HG03558 (cell line): ENCODE measurements at regions not wholly inside any gene's neighbourhood (a gene's known extent, or its start where the extent isn't known, plus 50 kb on each side); places are given as distances from the start of the nearest gene placed in this dataset.
"Not testable (repeated sequence)": the region's sequence is repeated elsewhere in the genome, so short reads cannot be mapped to it uniquely, and the experiment has no call there.

Experiments used
- ATAC-seq: cut with Tn5 transposase; IDR thresholded peaks from one replicate; pipeline ENCODE4 v1.9.1; 2021; ENCODE audit warnings: moderate number of reproducible peaks; ENCODE audit not compliant: unreplicated experiment; ENCODE audit errors: extremely low read depth

GRCh38 chr12:87444039-87444438 is 585.2 kb downstream of the C12orf50 start:
- ATAC-seq = no peak

DNA sequence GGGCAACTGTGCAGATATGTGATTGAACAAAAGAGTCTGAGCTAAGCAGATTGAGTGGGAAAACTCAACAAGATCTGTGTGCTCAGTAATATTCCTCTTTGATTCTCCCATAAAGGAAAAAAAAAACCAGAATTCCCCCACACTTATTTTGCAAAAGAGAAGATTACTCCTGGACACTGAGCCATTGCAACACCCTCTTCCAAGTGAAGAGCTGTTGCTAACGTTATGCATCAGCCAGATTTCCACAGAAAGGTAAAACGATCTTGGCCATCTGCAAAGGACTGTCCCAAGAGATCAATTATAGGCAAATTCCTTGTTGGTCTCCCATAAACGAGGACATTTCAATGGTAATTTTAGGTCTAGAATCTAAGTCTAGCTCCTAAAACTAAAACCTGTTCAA is 587.7 kb downstream of the C12orf50 start:
- ATAC-seq = no peak

DNA sequence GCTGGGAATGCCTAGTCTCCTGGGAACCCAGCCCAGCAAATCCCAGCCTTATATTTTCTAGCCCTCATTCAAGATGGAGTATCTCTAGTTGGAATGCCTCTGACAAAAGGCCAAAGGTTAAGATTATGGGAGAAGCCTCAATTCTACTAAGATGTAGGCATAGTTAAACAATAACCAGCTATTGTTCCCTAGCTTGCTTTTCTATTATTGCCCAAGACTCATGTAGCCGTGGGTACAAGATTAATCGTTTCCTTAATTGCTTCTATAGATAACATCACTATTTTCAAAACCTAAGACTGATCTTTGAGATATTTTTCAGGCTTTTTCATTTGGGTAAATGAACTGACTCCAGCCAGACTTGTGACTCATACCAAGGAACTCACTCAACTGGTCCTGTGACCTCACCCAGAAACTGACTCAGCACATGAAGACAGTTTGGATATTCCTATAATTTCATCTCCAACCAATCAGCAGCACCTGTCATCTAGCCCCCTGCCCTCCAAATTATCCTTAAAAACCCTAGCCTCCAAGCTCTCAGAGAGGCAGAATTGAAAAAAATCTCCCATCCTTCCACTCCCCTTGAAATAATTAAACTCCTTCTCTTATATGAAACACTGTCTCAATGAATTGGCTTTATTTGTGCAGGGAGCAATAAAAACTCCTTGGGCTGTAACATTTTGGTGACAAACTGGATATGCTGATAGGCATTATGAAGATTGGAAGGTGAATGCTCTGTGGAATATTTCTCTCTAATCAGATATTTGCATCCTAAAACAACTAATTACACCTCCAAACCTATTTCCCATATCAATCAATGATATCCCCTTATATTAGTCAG is 589.0 kb downstream of the C12orf50 start:
- no peak for ATAC-seq

- no peak for ATAC-seq
Observed at GRCh38 chr12:87430444-87430843, 598.8 kb downstream of the C12orf50 start.

GRCh38 chr12:87428701-87429277 is 600.4 kb downstream of the C12orf50 start:
- ATAC-seq = no peak

DNA sequence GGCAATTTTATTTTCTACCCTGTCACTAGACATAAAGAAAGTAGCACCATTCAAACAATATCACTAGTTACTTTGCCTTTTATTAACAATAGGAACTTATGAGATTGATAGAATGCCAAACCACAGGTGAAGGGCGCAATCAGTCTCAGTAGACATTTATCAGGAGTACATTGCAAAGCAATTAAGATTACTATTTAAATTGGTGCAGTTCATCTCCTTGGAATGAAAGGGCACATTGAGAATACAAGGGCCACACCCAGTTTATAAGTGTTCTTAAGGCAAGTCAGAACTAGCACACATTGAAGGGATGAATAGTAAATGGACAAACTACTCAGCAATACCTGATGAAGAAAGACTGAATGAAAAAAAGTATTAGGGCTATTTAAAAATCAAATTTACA is 601.4 kb downstream of the C12orf50 start:
- ATAC-seq = no peak

DNA sequence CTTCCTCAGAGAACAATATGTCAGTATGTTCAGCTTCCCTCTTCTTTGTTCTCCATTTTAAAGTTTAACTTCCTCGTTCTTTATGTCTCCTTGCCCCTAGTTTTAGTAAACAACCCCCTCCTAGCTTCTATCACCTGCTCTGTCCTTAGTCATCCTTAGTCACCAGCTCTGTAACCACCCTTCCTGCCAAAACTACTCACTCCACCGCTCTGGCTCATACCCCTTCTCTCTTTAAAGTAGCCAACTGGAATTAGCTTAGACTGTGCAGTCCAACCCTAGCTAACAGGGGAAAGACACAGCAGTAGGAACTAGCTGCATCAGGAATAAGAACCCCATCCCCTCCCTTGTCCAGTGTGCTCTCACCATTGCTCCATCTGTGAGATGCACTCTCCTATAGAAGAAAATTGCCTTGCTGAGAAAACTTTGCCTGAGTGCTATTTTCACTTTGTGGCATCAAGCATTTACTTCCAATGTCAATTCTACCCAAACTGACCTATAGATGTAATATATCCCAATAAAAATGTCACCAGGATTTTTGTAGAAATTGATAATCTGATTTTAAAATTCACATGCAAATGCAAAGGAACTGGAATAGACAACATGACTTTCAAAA is 603.2 kb downstream of the C12orf50 start:
- no peak for ATAC-seq

DNA sequence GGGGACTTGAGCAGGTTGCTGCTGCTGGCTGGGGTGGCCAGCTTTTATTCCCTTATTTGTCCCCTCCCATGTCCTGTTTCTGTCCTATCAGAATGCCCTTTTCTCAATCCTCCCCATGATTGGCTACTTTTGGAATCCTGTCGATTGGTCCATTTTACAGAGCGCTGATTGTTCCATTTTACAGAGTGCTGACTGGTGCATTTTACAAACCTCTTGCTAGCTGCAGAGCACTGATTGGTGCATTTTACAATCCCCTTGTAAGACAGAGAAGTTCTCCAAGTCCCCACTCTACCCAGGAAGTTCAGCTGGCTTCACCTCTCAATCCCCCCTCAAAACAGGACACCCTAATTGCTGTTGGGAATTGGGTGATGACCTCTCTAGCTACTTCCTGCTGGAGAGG is 608.0 kb downstream of the C12orf50 start:
- ATAC-seq = not testable (repeated sequence)

- no peak for ATAC-seq
Observed at GRCh38 chr12:87413784-87414183, 615.4 kb downstream of the C12orf50 start.

DNA sequence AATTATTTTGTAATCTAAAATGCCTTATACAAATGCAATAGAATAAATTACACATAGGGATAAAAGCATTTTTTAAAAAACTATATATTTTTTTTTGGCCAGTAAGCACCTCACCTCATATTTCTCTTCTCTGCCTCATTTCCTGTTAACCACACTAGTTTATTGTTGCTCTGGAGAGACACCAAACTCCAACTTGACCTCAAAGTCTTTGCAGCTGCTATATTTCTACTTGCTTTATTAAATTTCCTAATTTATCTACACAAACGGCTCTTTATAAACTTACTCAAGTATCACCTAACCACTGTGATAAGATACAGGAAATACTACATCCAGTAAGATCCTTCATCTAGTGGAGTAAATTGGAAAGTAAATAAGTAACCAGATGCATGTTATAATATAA is 622.3 kb downstream of the C12orf50 start:
- ATAC-seq = no peak

- no peak for ATAC-seq
Observed at GRCh38 chr12:87405918-87406317, 623.3 kb downstream of the C12orf50 start.

DNA sequence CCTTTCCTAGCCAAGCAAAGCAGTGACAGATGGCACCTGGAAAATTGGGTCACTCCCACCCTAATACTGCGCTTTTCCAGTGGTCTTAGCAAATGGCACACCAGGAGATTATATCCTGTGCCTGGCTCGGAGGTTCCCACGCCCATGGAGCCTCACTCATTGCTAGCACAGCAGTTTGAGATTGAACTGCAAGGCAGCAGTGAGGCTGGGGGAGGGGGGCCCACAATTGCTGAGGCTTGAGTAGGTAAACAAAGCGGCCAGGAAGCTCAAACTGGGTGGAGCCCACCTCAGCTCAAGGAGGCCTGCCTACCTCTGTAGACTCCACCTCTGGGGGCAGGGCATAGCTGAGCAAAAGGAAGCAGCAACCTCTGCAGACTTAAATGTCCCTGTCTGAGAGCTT is 635.0 kb downstream of the C12orf50 start:
- ATAC-seq = not testable (repeated sequence)

DNA sequence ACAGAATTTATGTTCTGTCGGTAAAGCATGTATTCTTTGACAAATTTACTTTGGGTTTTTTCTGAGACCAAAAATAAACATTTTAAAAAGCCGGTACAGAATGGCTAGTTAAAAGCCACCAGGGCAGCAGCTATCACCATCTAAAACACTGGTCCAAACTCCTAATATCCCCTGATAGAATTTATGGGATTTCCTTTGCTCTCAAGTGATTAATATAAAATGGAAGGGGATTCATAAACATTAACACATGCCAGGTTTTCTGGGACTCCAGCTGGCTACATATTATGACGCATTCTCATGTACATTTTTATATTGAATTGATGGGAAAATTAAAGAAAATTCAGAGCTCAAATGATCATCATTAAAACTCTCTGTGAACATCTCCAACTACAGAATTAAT is 640.8 kb downstream of the C12orf50 start:
- ATAC-seq = no peak

DNA sequence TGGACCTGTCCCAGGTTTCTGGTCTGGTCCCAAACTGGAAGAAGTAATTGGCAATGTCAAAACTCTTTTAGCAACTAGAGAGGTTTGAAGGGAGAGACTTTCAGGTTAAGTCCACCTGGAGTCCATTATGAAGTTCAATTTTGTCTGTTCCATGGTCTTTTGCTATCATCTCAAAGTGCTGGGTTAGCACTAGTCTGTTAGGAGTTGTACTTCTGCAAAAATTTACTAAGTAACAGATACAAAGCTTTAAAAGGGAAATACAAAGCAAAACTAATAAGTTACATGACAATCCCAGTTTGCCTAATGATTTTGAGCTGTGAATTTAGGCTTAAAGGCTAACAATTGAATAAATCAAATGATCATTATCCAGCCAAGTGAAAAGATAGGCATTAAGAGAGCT is 643.9 kb downstream of the C12orf50 start:
- no peak for ATAC-seq

DNA sequence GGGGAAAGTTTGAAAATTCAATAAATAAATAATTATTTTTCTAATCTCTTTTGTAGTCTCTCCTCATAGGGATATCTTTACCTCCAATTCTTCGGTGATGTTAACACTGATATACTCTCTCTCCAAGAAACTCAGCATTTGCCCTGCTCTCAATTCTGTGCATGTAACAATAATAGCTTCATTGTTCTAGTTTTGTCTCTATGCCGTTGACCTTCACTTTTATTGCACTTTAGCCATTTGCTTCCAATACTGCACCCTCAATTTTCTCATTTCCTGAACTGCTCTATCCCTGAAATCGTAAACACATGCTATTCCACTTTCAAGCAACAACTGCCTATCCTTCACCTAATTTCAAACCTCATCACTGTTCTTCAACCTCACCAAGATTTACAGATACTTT is 645.0 kb downstream of the C12orf50 start:
- ATAC-seq = no peak

DNA sequence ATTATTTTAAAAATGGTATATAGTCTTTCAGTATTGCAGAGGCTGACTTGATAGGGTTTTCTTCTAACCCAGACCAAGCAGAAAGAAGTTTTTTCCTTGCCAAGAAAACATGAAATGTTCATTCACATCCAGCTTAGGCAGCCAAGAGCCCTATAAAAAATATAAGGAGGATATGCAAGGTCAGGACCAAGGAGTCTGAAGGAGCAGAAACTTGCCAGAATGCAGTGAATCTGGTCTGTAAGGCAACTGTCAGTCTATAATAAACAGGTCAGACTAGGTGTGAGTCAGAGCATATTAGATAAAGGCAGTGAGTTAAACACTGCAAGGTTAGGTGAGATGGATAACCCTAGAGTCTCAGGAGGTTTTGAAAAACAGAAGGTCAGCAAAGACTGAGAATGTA is 645.5 kb downstream of the C12orf50 start:
- ATAC-seq = no peak

- no peak for ATAC-seq
Observed at GRCh38 chr12:87382959-87383566, 646.1 kb downstream of the C12orf50 start.

- ATAC-seq = no peak
Observed at GRCh38 chr12:87382436-87382835, 646.8 kb downstream of the C12orf50 start.

- no peak for ATAC-seq
Observed at GRCh38 chr12:87381742-87382141, 647.5 kb downstream of the C12orf50 start.

DNA sequence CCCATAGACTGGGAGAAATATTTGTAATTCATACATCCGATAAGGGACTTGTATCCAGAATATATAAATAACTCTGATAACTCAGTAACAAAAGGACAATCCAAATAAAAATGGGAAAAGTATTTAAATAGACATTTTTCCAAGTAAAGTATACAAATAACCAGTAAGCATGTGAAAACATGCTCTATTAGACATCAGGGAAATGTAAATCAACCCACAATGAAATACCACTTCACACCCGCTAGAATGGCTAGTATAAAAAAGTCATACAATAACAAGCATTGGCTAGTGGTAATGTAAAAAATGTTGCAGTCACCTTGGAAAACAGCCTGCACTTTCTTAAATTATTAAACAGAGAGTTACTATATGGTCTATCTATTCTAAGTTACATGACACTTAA is 650.7 kb downstream of the C12orf50 start:
- no peak for ATAC-seq

GRCh38 chr12:87376722-87377121 is 652.5 kb downstream of the C12orf50 start:
- ATAC-seq = no peak
